ENCODE measurements at regions not wholly inside any gene's neighbourhood (a gene's known extent, or its start where the extent isn't known, plus 50 kb on each side); places are given as distances from the start of the nearest gene placed in this dataset.
"Not testable (repeated sequence)": the region's sequence is repeated elsewhere in the genome, so short reads cannot be mapped to it uniquely, and the experiment has no call there.

GRCh38 chr3:105235221-105235620 lies 131.5 kb upstream of the ALCAM start:
- DNase-seq (ENCODE audit: low read depth in 2 of 3, low spot score in 1 of 3), result no peak

DNA sequence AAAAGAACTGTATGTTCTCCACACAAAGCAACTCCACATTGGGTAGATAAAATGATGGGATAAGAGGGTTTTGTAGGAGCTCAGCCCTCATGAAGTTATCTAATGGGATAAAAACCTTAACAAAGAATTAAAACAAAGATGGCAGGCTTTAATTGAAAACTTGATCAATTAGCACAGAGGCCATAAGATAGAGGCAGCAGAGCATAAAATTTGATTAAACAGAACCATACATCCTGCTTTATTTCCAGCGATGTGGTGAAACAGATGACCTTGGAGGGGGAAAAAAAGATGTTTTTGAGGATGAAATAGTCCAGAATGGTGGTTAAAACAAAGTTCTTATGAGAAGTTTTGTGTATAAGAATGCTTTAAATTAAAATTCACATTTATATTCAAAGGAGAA lies 130.9 kb upstream of the ALCAM start:
- no peak for DNase-seq (ENCODE audit: low read depth in 2 of 3, low spot score in 1 of 3)

DNA sequence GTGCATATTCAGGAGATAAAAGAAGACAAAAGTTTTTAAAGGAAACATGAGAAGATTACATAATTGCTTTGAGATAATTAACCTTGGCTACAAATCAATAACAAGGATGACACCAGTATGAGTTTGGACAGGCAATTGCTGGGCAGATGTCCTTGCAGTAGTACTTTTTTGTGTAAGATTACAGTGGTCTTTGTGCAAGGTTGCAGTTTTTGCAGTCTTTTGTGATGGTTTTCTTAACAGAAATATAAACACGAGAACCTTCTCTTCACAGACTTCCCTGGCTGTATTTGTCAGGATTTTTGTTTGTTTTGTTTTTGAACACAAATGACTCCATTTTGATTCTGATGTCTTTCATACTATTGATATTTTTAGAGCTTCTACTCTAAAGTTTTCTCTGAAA lies 128.3 kb upstream of the ALCAM start:
- DNase-seq (ENCODE audit: low read depth in 2 of 3, low spot score in 1 of 3), result no peak

- no peak for DNase-seq (ENCODE audit: low read depth in 2 of 3, low spot score in 1 of 3)
Observed at GRCh38 chr3:105243076-105243475, 123.6 kb upstream of the ALCAM start.

DNA sequence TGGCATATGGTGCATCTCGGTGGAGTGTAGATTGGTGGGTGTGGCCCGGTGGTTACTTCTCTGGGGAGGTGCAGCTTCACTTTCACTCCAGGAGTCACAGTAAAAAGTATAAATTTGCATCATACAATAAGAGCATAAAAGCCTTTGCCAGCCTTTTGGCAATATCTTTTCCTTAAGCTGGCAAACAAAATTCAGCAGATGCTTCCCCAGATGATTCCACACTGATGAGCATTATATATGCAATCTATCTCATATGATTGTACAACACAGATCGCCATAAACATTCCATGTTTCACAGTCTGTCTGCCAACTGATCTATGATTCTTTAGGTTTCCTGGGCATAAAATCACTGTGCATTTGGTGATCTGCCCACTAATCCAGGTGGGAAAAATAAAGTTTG lies 120.2 kb upstream of the ALCAM start:
- no peak for DNase-seq (ENCODE audit: low read depth in 2 of 3, low spot score in 1 of 3)

DNA sequence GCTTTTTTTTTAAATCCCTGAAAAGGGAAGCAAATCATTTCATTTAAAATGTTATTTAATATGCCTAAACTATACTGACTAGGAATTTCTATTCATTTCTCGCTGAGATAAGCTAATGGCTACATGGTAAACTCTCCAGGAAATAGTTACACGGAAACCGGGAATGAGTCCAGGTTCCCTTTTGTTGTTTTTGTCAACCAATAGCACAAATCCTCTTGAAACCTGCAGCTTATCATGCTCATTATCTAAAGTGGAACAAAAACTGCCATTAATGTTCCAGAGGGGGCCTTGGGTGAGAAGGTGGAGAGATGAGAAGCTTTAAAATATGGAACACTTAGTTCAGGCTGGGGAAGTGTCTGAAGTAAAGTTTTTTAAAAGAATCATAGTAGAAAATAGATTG lies 113.5 kb upstream of the ALCAM start:
- no peak for DNase-seq (ENCODE audit: low read depth in 2 of 3, low spot score in 1 of 3)

DNA sequence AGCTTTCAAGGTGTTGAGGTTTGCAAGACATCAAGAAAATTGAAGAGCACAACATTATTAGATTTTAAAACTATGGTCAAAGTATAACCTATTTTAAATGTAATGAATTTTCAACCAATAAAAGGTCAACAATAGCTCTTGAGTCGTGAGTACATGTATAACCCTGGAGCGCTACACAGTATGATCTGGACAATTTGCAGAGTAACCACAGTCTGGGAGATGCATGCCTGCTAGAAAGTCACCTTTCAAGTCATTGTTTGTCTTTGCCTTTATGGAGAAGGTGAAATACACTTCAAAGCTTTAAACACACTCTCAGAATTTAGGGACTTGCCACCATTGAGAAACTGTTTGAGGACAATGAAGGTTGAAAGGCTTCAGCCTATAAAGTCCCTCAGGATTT lies 112.6 kb upstream of the ALCAM start:
- DNase-seq (ENCODE audit: low read depth in 2 of 3, low spot score in 1 of 3), result no peak

- no peak for DNase-seq (ENCODE audit: low read depth in 2 of 3, low spot score in 1 of 3)
Observed at GRCh38 chr3:105255350-105255749, 111.4 kb upstream of the ALCAM start.

GRCh38 chr3:105259496-105259895 lies 107.2 kb upstream of the ALCAM start:
- DNase-seq (ENCODE audit: low read depth in 2 of 3, low spot score in 1 of 3), result no peak

DNA sequence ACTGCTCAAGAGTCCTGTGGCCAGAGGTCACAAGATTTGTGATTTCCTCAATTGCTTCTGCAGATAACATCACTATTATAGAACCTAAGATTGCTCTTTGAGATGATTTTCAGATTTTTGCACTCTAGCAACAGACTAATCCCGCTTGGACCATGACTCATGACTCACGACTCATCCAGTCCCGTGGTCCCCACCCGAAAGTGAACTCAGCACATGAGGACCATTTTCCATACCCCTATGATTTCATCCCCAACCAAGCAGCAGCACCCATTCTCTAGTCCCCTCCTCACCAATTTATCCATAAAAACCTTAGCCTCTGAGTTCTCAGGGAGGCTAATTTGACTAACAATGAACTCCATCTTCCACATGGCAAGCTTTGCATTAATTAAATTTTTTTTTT lies 106.3 kb upstream of the ALCAM start:
- DNase-seq (ENCODE audit: low read depth in 2 of 3, low spot score in 1 of 3), result no peak

DNA sequence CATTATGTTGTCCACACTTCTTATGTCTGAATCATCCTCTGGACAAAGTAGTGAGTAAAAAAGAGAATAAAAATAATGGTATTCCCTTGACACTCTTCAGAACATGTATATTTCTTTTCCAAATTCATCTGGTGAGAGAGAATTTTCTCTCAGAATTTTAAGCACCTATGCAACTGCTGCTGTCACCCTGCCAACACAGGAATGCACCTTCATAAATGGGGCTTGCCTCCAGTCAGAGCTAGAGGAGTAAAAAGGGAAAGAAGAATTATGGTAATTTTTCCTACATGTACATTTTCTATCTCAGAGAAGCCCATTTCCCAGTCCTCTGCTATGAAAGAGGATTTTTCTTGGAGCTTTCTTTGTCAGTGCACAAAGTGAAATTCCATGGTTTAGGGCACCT lies 92.2 kb upstream of the ALCAM start:
- DNase-seq (ENCODE audit: low read depth in 2 of 3, low spot score in 1 of 3), result no peak

DNA sequence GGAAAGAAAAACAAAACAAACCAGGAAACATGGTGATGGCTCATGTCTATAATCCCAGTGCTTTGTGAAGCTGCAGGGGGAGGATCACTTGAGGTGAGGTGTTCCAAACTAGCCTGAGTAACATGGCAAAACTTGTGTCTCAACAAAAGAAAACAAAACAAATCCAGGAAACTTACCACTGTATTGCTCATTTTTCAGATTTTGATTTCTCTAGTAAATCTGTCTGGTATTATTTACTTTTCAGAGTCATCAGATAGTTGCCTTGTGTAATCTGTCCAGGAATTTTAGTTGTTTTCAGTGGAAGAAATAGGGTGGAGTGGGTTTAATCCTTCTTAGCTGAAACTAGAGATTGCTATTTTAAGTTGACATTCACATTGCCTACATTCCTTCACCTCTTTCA lies 91.8 kb upstream of the ALCAM start:
- no peak for DNase-seq (ENCODE audit: low read depth in 2 of 3, low spot score in 1 of 3)

GRCh38 chr3:105277656-105278055 lies 89.1 kb upstream of the ALCAM start:
- no peak for DNase-seq (ENCODE audit: low read depth in 2 of 3, low spot score in 1 of 3)

GRCh38 chr3:105278688-105279087 lies 88.0 kb upstream of the ALCAM start:
- DNase-seq (ENCODE audit: low read depth in 2 of 3, low spot score in 1 of 3), result no peak

DNA sequence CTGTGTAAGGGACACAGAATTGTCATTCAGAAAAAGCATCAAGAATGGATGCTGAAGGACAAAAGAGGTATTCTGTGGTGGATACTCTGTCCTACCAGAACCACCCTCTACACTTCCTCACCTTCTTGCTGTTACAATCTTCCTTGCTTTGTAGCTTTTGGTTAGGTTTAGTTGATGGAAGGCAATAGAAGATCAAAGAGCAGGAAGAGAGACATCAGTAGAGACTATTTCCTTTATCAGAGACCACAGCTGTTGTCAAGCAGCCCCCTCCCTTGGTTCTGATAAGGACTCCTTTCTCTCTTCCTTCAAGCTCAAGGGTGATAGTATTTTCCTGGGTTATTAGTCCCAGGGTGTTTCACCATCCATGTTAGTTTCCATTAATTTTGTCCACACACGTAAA lies 84.7 kb upstream of the ALCAM start:
- no peak for DNase-seq (ENCODE audit: low read depth in 2 of 3, low spot score in 1 of 3)

GRCh38 chr3:105284876-105285275 lies 81.8 kb upstream of the ALCAM start:
- no peak for DNase-seq (ENCODE audit: low read depth in 2 of 3, low spot score in 1 of 3)

DNA sequence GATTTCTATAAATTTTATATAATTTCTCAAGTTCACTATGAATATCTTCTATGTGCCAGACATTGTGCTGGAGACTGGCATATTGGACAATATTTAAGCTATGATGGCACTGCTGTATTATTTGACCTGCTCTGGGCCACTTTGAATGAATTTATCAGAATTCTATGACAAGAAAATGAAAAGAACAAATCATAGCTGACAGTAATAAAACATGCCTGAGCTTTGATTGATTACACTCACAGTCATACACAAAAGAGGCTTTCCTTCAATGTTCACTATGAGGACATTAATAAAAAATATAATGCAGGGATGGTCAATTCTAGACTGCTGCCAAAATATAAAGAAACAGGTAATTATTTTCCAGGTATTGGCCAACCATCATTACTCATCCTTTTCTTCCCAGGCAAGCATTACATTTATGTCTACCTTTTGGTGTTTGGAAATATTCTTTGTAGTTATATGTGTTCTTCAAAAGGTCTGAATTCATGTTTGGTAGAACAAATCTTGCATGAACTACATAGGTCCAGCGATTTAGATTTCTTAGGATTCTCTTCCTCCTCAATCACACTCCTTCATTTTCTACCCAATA lies 81.0 kb upstream of the ALCAM start:
- no peak for DNase-seq (ENCODE audit: low read depth in 2 of 3, low spot score in 1 of 3)

GRCh38 chr3:105293441-105293840 lies 73.3 kb upstream of the ALCAM start:
- DNase-seq (ENCODE audit: low read depth in 2 of 3, low spot score in 1 of 3), result no peak

DNA sequence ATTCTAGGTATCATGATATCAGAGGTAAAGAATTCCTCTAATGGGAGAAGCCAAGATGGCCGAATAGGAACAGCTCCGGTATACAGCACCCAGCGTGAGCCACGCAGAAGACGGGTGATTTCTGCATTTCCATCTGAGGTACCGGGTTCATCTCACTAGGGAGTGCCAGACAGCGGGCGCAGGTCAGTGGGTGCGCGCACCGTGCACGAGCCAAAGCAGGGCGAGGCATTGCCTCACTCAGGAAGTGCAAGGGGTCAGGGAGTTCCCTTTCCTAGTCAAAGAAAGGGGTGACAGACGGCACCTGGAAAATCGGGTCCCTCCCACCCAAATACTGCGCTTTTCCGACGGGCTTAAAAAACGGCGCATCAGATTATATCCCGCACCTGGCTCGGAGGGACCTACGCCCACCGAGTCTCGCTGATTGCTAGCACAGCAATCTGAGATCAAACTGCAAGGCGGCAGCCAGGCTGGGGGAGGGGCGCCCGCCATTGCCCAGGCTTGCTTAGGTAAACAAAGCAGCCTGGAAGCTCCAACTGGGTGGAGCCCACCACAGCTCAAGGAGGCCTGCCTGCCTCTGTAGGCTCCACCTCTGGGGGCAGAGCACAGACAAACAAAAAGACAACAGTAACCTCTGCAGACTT lies 70.4 kb upstream of the ALCAM start:
- DNase-seq (ENCODE audit: low read depth in 2 of 3, low spot score in 1 of 3), result not testable (repeated sequence)

GRCh38 chr3:105304487-105304886 lies 62.2 kb upstream of the ALCAM start:
- no peak for DNase-seq (ENCODE audit: low read depth in 2 of 3, low spot score in 1 of 3)

GRCh38 chr3:105315144-105315543 lies 51.6 kb upstream of the ALCAM start:
- no peak for DNase-seq (ENCODE audit: low read depth in 2 of 3, low spot score in 1 of 3)

- no peak for DNase-seq (ENCODE audit: low read depth in 2 of 3, low spot score in 1 of 3)
Observed at GRCh38 chr3:105315815-105316214, 50.9 kb upstream of the ALCAM start.

DNA sequence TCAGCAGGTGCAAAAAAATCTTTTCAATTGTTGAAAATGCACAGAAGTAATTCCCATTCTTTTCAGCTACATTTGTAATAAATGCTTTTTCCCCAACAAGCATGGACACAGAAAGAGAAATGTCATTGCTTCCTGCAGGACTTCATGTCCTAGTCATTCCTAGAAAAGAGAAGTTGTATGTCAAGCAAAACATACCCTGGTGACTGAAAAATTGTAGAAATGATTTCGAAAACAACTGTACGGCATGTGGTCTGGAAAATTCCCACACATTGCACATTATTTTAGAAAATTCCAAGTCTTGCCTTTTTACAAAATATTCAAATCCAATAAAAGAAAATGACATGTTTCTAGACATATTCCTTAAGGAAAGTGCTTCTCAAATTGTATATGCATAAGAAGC lies 50.4 kb upstream of the ALCAM start:
- no peak for DNase-seq (ENCODE audit: low read depth in 2 of 3, low spot score in 1 of 3)

Measured in stimulated activated CD4-positive, alpha-beta T cell treated with anti-CD3 and anti-CD28 coated beads, Interleukin-12 subunit alpha, Interleukin-12 subunit beta, amount 100 ng/mL, for 48 hours (primary cell).